ENCODE measurements at regions not wholly inside any gene's neighbourhood (a gene's known extent, or its start where the extent isn't known, plus 50 kb on each side); places are given as distances from the start of the nearest gene placed in this dataset.

DNA sequence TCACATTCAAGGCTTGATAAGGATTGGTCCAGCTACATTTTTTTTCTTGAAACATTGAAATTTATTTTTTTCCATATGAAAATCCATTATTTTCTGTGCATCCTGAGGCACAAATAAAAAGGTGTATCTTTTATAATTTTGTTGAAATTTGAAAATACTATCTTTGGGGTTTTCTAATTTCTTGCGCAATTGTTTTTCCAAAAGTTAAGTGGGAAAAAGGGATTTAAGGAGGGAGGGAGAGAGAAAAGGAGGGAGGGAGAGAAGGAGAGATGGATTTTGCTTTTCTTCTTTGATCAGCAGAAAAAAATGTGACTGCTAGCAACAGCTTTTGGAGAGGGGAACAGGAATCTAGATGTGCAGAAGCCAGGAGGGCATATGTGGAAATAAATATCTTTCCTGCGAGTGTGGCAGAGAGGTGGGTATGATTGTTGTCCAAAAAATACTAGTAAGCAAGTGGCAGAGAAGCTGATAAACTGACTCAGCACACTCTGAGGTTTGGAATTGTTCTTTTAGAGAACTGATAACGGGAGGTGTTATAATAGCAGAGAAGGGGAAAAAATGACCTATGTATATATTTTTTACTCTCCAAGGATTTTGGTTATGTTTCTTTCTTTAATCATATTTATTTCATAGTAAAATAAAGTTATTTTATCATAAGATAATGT, 61.2 kb upstream of the EDNRB start:
- DNase-seq = no peak
- no peak for TF ChIP-seq CTCF (IDR thresholded peaks at IDR 0.05; ENCODE audit: low read depth, low read length)
- Histone ChIP-seq H3K9me3 (no peaks in the 10 kb centered on the region), H3K4me3 (ENCODE audit: low read depth, low read length) (no peak overlapping the region), H3K27me3 (no peaks in the 10 kb centered on the region), H3K4me1 (no peaks in the 10 kb centered on the region), H3K36me3 (no peaks in the 10 kb centered on the region)

DNA sequence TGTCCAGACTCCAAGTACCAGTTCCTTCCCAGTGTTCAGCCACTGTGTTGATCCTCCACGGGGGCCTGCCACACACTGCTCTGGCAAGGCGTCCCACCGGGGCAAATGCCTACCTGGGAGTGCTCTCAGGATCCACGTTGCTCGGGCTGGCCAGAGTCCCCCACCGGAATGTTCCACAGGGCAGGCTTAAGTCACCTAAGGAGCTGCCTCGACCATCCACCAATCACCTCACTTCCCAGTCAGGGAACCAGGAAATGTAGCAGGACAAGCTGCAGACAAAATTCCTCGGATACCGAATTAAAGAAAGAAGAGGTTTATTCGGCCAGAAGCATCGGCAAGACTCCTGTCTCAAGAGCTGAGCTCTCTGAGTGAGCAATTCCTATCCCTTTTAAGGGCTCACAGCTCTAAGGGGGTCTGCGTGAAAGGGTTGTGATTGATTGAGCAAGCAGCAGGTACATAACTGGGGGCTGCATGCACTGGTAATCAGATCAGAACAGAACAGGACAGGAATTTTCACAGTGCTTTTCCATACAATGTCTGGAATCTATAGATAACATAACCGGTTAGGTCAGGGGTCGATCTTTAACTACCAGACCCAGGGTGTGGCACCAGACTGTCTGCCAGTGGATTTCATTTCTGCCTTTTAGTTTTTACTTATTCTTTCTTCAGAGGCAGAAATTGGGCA, 56.9 kb upstream of the EDNRB start:
- no peak for TF ChIP-seq CTCF (IDR thresholded peaks at IDR 0.05; ENCODE audit: low read depth, low read length)
- Histone ChIP-seq H3K36me3 (no peaks in the 10 kb centered on the region), H3K4me3 (ENCODE audit: low read depth, low read length) (no peak overlapping the region), H3K9me3 (no peaks in the 10 kb centered on the region), H3K4me1 (no peaks in the 10 kb centered on the region), H3K27me3 (no peaks in the 10 kb centered on the region)
- no peak for DNase-seq

GRCh38 chr13:77969299-77969698, 50.7 kb upstream of the EDNRB start:
- H3K36me3 ChIP-seq = no peaks in the 10 kb centered on the region
- no peak overlapping the region for H3K4me3 ChIP-seq (ENCODE audit: low read depth, low read length)
- no peaks in the 10 kb centered on the region for H3K4me1 ChIP-seq
- TF ChIP-seq CTCF (IDR thresholded peaks at IDR 0.05; ENCODE audit: low read depth, low read length) = no peak
- DNase-seq = no peak
- H3K27me3 ChIP-seq = no peaks in the 10 kb centered on the region
- H3K9me3 ChIP-seq = no peaks in the 10 kb centered on the region
